Neural cell (in vitro differentiated cells): ENCODE measurements at regions not wholly inside any gene's neighbourhood (a gene's known extent, or its start where the extent isn't known, plus 50 kb on each side); places are given as distances from the start of the nearest gene placed in this dataset.

Experiments used
- EP300 ChIP-seq: fragments of 450-650 bp; conservative IDR thresholded peaks from 2 replicates; pipeline ENCODE4 v1.6.1; 2014; ENCODE audit warnings: antibody characterized with exemption, mild to moderate bottlenecking, moderate library complexity; ENCODE audit not compliant: poor library complexity, severe bottlenecking
- EZH2 ChIP-seq: fragments of 200-600, 300-800 bp; shearing (Covaris generic), sonication (generic); IDR thresholded peaks from 2 replicates; pipeline ENCODE4 v1.6.1; 2014; ENCODE audit warnings: antibody characterized with exemption, low read length, borderline replicate concordance, mild to moderate bottlenecking; ENCODE audit not compliant: insufficient read depth, poor library complexity, severe bottlenecking
- POLR2AphosphoS5 ChIP-seq: IDR thresholded peaks from 2 replicates; pipeline ENCODE4 v1.6.1; 2012
- RAD21 ChIP-seq: fragments of 450-650 bp; conservative IDR thresholded peaks from 2 replicates; pipeline ENCODE4 v1.6.1; 2014; ENCODE audit warnings: antibody characterized with exemption, mild to moderate bottlenecking, moderate library complexity
- SMC3 ChIP-seq: fragments of 450-650 bp; conservative IDR thresholded peaks from 2 replicates; pipeline ENCODE4 v1.6.1; 2014; ENCODE audit warnings: antibody characterized with exemption, mild to moderate bottlenecking, moderate library complexity; ENCODE audit not compliant: poor library complexity
- TAF1 ChIP-seq: IDR thresholded peaks from 2 replicates; pipeline ENCODE4 v1.6.1; 2012; ENCODE audit warnings: low read depth
- TF ChIP-seq, protein P1 (sequence below): fragments of 450-650 bp; IDR thresholded peaks from 2 replicates; pipeline ENCODE4 v1.5.1; 2014; ENCODE audit warnings: antibody characterized with exemption, mild to moderate bottlenecking, moderate library complexity; ENCODE audit not compliant: poor library complexity, severe bottlenecking
- TF ChIP-seq, protein P2 (sequence below): IDR thresholded peaks from 2 replicates; pipeline ENCODE4 v1.6.1; 2012; ENCODE audit warnings: borderline replicate concordance

DNA sequence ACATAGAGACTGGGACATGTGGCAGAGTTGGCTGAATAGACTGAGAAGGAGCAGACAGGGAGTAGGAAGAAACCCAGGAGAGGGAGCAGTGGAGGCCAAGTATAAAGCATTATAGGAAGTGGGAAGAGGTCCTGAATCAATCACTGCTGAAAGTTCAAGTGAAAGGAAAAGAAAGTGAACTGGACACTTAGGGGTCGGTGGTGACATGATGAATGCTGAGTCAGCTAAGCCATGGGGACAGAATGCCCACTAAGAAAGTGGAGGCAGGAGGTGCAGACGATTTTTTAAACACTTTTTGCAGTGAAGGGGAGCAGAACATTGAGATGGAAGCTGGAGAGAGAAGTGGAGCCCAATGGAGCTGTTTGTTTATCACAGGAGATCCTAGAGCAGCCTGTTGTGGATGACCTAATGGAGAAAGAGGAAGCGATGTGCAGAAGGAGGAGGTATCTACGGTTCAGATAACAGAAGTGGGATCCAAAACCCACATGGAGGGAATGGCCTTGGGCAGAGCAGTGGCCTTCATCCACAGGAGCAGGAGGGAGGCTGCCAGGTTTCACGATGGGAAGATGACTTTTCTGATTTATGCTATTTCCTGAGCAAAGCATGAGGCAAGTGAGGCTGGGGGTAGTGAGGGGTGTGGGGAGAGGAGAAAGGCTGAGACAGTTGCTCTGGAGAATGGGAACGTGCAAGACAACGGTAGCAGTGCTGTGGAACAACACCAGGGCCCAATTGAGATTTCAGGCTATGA lies 208.2 kb downstream of the RPLP1 start:
- TF ChIP-seq, protein P1, sequence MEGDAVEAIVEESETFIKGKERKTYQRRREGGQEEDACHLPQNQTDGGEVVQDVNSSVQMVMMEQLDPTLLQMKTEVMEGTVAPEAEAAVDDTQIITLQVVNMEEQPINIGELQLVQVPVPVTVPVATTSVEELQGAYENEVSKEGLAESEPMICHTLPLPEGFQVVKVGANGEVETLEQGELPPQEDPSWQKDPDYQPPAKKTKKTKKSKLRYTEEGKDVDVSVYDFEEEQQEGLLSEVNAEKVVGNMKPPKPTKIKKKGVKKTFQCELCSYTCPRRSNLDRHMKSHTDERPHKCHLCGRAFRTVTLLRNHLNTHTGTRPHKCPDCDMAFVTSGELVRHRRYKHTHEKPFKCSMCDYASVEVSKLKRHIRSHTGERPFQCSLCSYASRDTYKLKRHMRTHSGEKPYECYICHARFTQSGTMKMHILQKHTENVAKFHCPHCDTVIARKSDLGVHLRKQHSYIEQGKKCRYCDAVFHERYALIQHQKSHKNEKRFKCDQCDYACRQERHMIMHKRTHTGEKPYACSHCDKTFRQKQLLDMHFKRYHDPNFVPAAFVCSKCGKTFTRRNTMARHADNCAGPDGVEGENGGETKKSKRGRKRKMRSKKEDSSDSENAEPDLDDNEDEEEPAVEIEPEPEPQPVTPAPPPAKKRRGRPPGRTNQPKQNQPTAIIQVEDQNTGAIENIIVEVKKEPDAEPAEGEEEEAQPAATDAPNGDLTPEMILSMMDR = no peak
- no peak for TF ChIP-seq EP300
- TF ChIP-seq POLR2AphosphoS5 = no peak
- no peak for TF ChIP-seq EZH2
- TF ChIP-seq TAF1 = no peak
- TF ChIP-seq RAD21 = no peak
- TF ChIP-seq, protein P2, sequence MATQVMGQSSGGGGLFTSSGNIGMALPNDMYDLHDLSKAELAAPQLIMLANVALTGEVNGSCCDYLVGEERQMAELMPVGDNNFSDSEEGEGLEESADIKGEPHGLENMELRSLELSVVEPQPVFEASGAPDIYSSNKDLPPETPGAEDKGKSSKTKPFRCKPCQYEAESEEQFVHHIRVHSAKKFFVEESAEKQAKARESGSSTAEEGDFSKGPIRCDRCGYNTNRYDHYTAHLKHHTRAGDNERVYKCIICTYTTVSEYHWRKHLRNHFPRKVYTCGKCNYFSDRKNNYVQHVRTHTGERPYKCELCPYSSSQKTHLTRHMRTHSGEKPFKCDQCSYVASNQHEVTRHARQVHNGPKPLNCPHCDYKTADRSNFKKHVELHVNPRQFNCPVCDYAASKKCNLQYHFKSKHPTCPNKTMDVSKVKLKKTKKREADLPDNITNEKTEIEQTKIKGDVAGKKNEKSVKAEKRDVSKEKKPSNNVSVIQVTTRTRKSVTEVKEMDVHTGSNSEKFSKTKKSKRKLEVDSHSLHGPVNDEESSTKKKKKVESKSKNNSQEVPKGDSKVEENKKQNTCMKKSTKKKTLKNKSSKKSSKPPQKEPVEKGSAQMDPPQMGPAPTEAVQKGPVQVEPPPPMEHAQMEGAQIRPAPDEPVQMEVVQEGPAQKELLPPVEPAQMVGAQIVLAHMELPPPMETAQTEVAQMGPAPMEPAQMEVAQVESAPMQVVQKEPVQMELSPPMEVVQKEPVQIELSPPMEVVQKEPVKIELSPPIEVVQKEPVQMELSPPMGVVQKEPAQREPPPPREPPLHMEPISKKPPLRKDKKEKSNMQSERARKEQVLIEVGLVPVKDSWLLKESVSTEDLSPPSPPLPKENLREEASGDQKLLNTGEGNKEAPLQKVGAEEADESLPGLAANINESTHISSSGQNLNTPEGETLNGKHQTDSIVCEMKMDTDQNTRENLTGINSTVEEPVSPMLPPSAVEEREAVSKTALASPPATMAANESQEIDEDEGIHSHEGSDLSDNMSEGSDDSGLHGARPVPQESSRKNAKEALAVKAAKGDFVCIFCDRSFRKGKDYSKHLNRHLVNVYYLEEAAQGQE = no peak
- TF ChIP-seq SMC3 = no peak
